ENCODE measurements at regions not wholly inside any gene's neighbourhood (a gene's known extent, or its start where the extent isn't known, plus 50 kb on each side); places are given as distances from the start of the nearest gene placed in this dataset.

DNA sequence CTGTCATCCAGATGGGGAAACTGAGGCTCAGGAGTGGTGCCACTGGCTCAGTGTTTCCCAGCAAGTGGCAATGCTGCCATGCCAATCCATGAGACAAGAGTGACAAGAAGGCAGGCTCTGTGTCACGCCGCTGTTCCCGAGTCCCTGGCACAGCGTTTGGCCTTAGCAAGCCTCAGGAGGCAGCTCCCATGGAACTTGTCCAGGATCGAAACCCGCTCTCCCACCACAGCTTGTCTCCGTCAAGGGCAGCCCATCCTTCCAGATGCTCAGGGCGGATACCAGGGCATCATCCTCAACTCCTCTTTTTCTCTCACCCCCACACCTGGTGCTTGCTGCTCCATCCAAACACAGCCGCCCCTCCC lies 110.6 kb upstream of the PTPN1 start:
- no peak for DNase-seq
- no peaks in the 10 kb centered on the region for H3K27me3 ChIP-seq (replicated peaks)
- in situ Hi-C loops (cut with HindIII; ENCODE audit: low pct_ligation_motif_present, low sequenced_read_pairs): no loop called here
- H3K36me3 ChIP-seq (replicated peaks): no peaks in the 10 kb centered on the region
- H3K4me3 ChIP-seq (ENCODE audit: low read depth, low read length): no peak overlapping the region
- no peak overlapping the region for H3K27ac ChIP-seq
- TF ChIP-seq, protein P1, sequence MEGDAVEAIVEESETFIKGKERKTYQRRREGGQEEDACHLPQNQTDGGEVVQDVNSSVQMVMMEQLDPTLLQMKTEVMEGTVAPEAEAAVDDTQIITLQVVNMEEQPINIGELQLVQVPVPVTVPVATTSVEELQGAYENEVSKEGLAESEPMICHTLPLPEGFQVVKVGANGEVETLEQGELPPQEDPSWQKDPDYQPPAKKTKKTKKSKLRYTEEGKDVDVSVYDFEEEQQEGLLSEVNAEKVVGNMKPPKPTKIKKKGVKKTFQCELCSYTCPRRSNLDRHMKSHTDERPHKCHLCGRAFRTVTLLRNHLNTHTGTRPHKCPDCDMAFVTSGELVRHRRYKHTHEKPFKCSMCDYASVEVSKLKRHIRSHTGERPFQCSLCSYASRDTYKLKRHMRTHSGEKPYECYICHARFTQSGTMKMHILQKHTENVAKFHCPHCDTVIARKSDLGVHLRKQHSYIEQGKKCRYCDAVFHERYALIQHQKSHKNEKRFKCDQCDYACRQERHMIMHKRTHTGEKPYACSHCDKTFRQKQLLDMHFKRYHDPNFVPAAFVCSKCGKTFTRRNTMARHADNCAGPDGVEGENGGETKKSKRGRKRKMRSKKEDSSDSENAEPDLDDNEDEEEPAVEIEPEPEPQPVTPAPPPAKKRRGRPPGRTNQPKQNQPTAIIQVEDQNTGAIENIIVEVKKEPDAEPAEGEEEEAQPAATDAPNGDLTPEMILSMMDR (IDR thresholded peaks at IDR 0.05; ENCODE audit: low read depth, low read length, missing control alignments): no peak

DNA sequence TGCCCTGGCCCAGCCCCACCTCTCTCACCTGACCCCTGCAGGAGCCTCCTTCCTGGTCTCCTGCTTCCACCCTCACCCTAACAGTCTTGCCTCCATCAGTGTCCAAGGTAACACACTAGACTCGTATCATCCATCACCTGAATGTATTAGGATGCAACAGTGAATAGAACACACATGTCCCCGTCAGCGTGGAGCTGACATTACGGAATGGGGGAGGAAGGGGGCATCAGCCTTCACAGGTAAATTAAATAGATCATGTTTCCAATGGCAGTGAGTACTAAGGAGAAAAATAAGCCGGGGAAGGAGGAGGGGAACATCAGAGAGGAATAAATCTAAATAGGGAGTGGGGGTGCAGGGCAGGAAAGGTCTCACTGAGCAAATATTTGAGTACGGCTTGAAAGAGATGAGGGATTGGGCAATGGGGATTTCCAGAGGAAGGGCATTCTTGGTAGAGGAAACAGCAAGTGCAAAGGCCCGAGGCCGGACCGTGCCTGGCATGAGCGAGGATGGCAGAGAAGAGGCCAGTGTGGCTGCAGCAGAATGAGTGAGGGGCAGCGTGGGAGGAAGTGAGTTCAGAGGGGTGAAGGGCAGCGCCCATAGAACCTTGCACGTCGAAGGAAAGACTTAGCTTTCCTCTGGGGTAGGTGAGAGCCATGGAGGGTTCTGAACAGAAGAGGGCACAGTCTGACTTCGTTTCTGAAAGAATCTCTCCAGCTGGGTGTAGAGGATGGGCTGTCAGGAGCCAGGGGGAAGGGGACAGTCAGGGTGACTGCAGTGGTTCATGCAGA lies 110.1 kb upstream of the PTPN1 start:
- Histone ChIP-seq H3K27me3 (replicated peaks) (no peaks in the 10 kb centered on the region), H3K36me3 (replicated peaks) (no peaks in the 10 kb centered on the region), H3K4me3 (ENCODE audit: low read depth, low read length) (no peak overlapping the region), H3K27ac (no peak overlapping the region)
- TF ChIP-seq, protein P1 (IDR thresholded peaks at IDR 0.05; ENCODE audit: low read depth, low read length, missing control alignments): peak; percentile 11
- DNase-seq: no peak
- in situ Hi-C loops (cut with HindIII; ENCODE audit: low pct_ligation_motif_present, low sequenced_read_pairs): no loop called here

DNA sequence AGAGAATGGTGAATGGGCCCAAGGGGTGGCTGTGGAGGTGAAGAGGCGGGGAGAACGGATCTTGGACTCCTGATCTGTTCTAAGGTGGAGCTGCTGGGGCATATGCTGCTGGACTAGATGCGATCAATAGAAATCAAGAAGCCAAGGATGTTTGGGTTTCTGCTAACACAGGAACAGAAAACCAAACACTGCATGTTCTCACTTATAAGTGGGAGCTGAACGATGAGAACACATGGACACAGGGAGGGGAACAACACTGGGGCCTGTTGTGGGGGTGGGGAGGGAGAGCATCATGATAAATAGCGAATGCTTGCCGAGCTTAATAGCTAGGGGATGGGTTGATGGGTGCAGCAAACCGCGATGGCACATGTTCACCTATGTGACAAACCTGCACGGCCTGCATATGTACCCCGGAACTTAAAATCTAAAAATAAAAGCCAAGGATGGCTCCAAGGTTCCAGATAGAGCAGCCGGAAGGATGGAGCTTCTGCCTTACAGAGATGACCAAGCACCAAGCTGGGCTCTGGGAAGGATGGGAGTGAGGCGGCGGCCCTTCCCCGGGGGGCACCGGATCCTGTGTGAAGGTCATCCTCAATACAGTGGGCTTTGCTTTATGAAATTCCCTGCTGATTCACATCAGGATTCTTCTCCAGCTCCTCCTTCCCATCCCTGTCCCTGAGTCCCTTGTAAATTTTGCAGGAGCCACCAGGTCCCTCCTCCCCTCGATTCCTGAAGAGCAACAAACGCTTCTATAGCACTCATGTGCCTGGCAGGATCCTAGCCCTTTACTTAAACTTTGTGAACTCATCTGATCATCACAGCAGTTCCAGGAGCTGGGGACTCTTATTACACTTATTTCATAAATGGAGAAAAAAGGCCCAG lies 109.2 kb upstream of the PTPN1 start:
- Histone ChIP-seq H3K27me3 (replicated peaks) (no peaks in the 10 kb centered on the region), H3K27ac (no peak overlapping the region), H3K4me3 (ENCODE audit: low read depth, low read length) (no peak overlapping the region), H3K36me3 (replicated peaks) (no peaks in the 10 kb centered on the region)
- DNase-seq: no peak
- in situ Hi-C loops (cut with HindIII; ENCODE audit: low pct_ligation_motif_present, low sequenced_read_pairs): no loop called here
- TF ChIP-seq, protein P1 (IDR thresholded peaks at IDR 0.05; ENCODE audit: low read depth, low read length, missing control alignments): no peak

DNA sequence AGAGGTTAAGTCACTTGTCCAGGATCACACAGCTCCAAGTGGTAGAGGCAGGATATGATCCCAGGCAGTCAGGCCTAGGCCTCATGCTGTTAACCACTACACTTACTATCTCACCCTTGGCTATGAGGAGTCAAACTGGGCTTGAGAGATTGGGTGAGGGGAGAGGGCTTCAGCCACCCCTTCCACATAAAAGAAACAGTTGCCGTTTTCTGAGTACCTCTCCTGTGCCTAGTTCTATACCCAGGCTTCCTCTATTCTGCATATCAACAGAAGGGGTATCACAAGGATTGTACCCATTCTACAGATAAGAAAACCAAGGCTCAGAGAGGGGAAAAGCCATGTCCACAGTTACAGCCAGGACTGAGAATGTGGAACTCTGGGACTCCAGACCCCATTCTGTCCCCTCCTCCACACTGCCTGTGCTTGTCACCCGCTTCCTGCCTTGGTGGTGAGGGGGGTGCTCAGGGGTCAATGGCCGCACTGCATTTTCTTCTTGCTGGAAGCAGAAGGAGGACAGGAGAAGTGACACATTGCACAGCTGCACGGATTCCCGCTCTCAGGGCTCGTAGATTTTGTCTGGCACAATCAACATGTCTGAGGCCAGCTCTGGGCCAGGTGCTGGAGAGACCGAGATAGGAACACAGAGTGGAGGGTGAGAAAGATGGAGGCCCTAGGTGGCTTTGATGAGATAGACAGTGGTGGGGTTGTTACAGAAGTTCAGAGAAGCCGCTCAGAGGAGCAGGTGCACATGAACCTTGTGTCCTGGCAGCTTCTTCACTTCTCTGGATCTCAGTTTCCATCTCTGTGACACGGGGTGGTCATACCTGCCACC lies 108.4 kb upstream of the PTPN1 start:
- in situ Hi-C loops (cut with HindIII; ENCODE audit: low pct_ligation_motif_present, low sequenced_read_pairs): no loop called here
- no peak for DNase-seq
- Histone ChIP-seq H3K27me3 (replicated peaks) (no peaks in the 10 kb centered on the region), H3K36me3 (replicated peaks) (no peaks in the 10 kb centered on the region), H3K27ac (no peak overlapping the region), H3K4me3 (ENCODE audit: low read depth, low read length) (no peak overlapping the region)
- TF ChIP-seq, protein P1 (IDR thresholded peaks at IDR 0.05; ENCODE audit: low read depth, low read length, missing control alignments): no peak

DNA sequence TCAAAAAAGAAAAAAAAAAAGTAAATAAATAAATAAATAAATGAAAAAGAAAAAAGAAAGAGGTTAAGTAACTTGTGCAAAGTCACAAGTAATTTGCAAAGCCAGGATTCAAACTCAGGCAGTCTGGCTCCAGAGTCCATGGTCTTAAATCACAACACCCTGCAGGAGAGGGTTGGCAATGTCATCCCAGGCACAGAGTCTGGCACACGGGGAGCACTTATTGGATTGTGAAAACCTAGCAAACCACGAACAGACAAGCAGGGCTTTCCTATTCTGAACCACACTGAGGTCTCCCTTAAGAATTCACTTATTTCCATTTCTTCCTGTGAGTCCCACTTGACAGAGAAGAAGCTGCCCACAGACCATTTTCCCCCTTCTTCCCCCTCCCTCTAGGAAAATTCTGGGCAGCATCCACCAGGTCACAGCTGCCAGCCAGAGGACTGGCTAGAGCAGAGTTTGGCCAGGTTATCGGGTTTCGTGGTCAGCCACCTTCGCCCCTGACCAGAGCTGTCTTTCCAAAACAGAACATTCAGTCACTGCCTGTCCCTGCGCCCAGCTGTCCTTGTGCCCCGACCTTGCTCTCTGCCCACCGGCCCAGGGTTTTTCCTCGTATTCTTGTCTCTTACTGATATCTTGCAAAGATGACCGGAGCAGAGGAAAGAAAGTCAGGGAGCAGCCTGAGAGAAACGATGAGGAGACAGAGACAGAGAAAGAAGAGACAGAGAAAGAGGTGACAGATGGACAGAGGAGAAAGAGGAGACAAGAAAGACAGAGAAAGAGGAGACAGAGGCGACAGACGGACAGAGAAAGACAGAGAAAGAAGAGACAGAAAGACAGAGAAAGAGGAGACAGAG lies 106.4 kb upstream of the PTPN1 start:
- TF ChIP-seq, protein P1 (IDR thresholded peaks at IDR 0.05; ENCODE audit: low read depth, low read length, missing control alignments): no peak
- no peak for DNase-seq
- Histone ChIP-seq H3K27ac (no peak overlapping the region), H3K36me3 (replicated peaks) (no peaks in the 10 kb centered on the region), H3K27me3 (replicated peaks) (no peaks in the 10 kb centered on the region), H3K4me3 (ENCODE audit: low read depth, low read length) (no peak overlapping the region)
- in situ Hi-C loops (cut with HindIII; ENCODE audit: low pct_ligation_motif_present, low sequenced_read_pairs): no loop called here
